Erythroblast (primary cell): ENCODE measurements at regions not wholly inside any gene's neighbourhood (a gene's known extent, or its start where the extent isn't known, plus 50 kb on each side); places are given as distances from the start of the nearest gene placed in this dataset.

Source experiments
- GATA1 ChIP-seq: IDR thresholded peaks from 2 replicates; pipeline ENCODE4 v1.6.1; 2011; ENCODE audit warnings: low read depth, mild to moderate bottlenecking, control low read depth, low read length, moderate library complexity
- POLR2A ChIP-seq: IDR thresholded peaks from 2 replicates; pipeline ENCODE4 v1.6.1; 2011; ENCODE audit warnings: mild to moderate bottlenecking, low read length

GRCh38 chrX:74179499-74179898 is 124.5 kb upstream of the ZCCHC13 start:
- TF ChIP-seq POLR2A (no peak), GATA1 (no peak)
